Dedifferentiated amniotic fluid mesenchymal stem cell (primary cell): ENCODE measurements at regions not wholly inside any gene's neighbourhood (a gene's known extent, or its start where the extent isn't known, plus 50 kb on each side); places are given as distances from the start of the nearest gene placed in this dataset.

Source experiments
- DNase-seq: peaks from one replicate; pipeline ENCODE4 v3.0.0-alpha.2; 2016; ENCODE audit errors: extremely low spot score

- DNase-seq = no peak
These were observed 136.4 kb upstream of the CELF4 start for GRCh38 chr18:37701967-37702366.

GRCh38 chr18:37698508-37699040, 133.0 kb upstream of the CELF4 start:
- DNase-seq = no peak

- DNase-seq = no peak
These were observed 128.9 kb upstream of the CELF4 start for GRCh38 chr18:37694516-37694915.

GRCh38 chr18:37691162-37691561, 125.6 kb upstream of the CELF4 start:
- no peak for DNase-seq

GRCh38 chr18:37689841-37690240, 124.2 kb upstream of the CELF4 start:
- DNase-seq = no peak

- DNase-seq = no peak
These were observed 119.0 kb upstream of the CELF4 start for GRCh38 chr18:37684590-37684989.

GRCh38 chr18:37684183-37684582, 118.6 kb upstream of the CELF4 start:
- no peak for DNase-seq

- DNase-seq = no peak
These were observed 115.3 kb upstream of the CELF4 start for GRCh38 chr18:37680911-37681310.

- no peak for DNase-seq
These were observed 110.7 kb upstream of the CELF4 start for GRCh38 chr18:37676276-37676675.

- DNase-seq = no peak
These were observed 110.1 kb upstream of the CELF4 start for GRCh38 chr18:37675699-37676098.

GRCh38 chr18:37674570-37674969, 109.0 kb upstream of the CELF4 start:
- no peak for DNase-seq

GRCh38 chr18:37673671-37674070, 108.1 kb upstream of the CELF4 start:
- no peak for DNase-seq

- no peak for DNase-seq
These were observed 107.5 kb upstream of the CELF4 start for GRCh38 chr18:37672932-37673595.

GRCh38 chr18:37672001-37672400, 106.4 kb upstream of the CELF4 start:
- no peak for DNase-seq

- no peak for DNase-seq
These were observed 105.9 kb upstream of the CELF4 start for GRCh38 chr18:37671530-37671929.

- no peak for DNase-seq
These were observed 105.5 kb upstream of the CELF4 start for GRCh38 chr18:37671119-37671518.

- no peak for DNase-seq
These were observed 104.5 kb upstream of the CELF4 start for GRCh38 chr18:37669991-37670534.

- DNase-seq = no peak
These were observed 103.6 kb upstream of the CELF4 start for GRCh38 chr18:37668971-37669747.

- DNase-seq = no peak
These were observed 102.2 kb upstream of the CELF4 start for GRCh38 chr18:37667836-37668235.

GRCh38 chr18:37666991-37667390, 101.4 kb upstream of the CELF4 start:
- no peak for DNase-seq

- no peak for DNase-seq
These were observed 100.9 kb upstream of the CELF4 start for GRCh38 chr18:37666451-37666850.

GRCh38 chr18:37665346-37665745, 99.7 kb upstream of the CELF4 start:
- no peak for DNase-seq

- DNase-seq = no peak
These were observed 97.8 kb upstream of the CELF4 start for GRCh38 chr18:37663446-37663845.
